Endothelial cell of umbilical vein (primary cell): ENCODE measurements at regions not wholly inside any gene's neighbourhood (a gene's known extent, or its start where the extent isn't known, plus 50 kb on each side); places are given as distances from the start of the nearest gene placed in this dataset.

Source experiments
- BruUV-seq: library from RNA; stranded (reverse); fragments of 400-500 nt; replicated peaks from 2 replicates; lab custom pipeline; 2021; lab: Mats Ljungman, UMichigan
- CTCF ChIA-PET: fragments of 300-600, 350-600 bp; sonication (Branson Sonifier 250); formaldehyde crosslinking; loops from one replicate; lab custom pipeline; 2021; ENCODE audit warnings: antibody characterized with exemption, inconsistent platforms; lab: Charles Lee
- POLR2A ChIA-PET: fragments of 300-600, 350-600 bp; sonication (Branson Sonifier 250); formaldehyde crosslinking; loops from one replicate; lab custom pipeline; 2021; ENCODE audit warnings: antibody characterized with exemption, inconsistent platforms; lab: Charles Lee
- DNase-seq: peaks from one replicate; pipeline ENCODE4 v3.0.0-alpha.2; 2011; ENCODE audit warnings: low read depth, low spot score
- FAIRE-seq: peaks from 2 replicates; lab custom pipeline; 2011; peaks lifted over from hg19 to GRCh38; lab: Jason Lieb, UNC
- H2AFZ ChIP-seq: 2 replicates; pipeline ENCODE4 v1.6.0; 2012; ENCODE audit warnings: low read depth, low read length, control low read depth, inconsistent platforms
- H3K27ac ChIP-seq: 2 replicates; pipeline ENCODE4 v1.5.1; 2011; ENCODE audit warnings: low read depth, mild to moderate bottlenecking, control low read depth, low read length, moderate library complexity; ENCODE audit not compliant: insufficient read depth
- H3K27me3 ChIP-seq, 2 experiments: 2 replicates each; pipeline versions ENCODE4 v1.6.0 to v1.6.1; 2011; ENCODE audit warnings: low read length in 2 of 2, mixed read lengths in 1 of 2; ENCODE audit not compliant: control insufficient read depth in 2 of 2, insufficient read depth in 2 of 2
- H3K36me3 ChIP-seq, 2 experiments: 2 replicates in 1 of 2; 3 replicates in 1 of 2; pipeline ENCODE4 v1.5.1; 2011; ENCODE audit warnings: low read length in 2 of 2, mild to moderate bottlenecking in 1 of 2, moderate library complexity in 1 of 2; ENCODE audit not compliant: control insufficient read depth in 2 of 2, insufficient read depth in 2 of 2; ENCODE audit errors: extremely low read depth in 1 of 2
- H3K4me1 ChIP-seq: 3 replicates; pipeline ENCODE4 v1.5.1; 2011; ENCODE audit warnings: mild to moderate bottlenecking, low read length; ENCODE audit not compliant: control insufficient read depth, insufficient read depth; ENCODE audit errors: extremely low read depth
- H3K4me2 ChIP-seq: 2 replicates; pipeline ENCODE4 v1.6.1; 2011; ENCODE audit warnings: low read length, control low read depth, mixed read lengths; ENCODE audit not compliant: insufficient read depth
- H3K4me3 ChIP-seq, 3 experiments: fragments of 200-600 bp in 1 of 3; sonication (generic), shearing (Covaris generic) in 1 of 3; replicated peaks in 1 of 3; 2 replicates each; pipeline ENCODE4 v1.5.1; 2011 to 2016; ENCODE audit warnings: control low read depth in 3 of 3, low read length in 3 of 3, mild to moderate bottlenecking in 2 of 3, inconsistent platforms in 1 of 3, low read depth in 1 of 3, moderate library complexity in 1 of 3; ENCODE audit not compliant: insufficient read depth in 1 of 3
- H3K79me2 ChIP-seq: 2 replicates; pipeline ENCODE4 v1.6.0; 2012; ENCODE audit warnings: low read length, inconsistent platforms; ENCODE audit not compliant: control insufficient read depth, insufficient read depth
- H3K9ac ChIP-seq: replicated peaks from 2 replicates; pipeline ENCODE3; 2011; ENCODE audit warnings: low read length, control low read depth; ENCODE audit not compliant: insufficient read depth; ENCODE audit errors: extremely low read depth
- H3K9me1 ChIP-seq: replicated peaks from 3 replicates; pipeline ENCODE4 v1.6.0; 2011; ENCODE audit warnings: mild to moderate bottlenecking, low read length; ENCODE audit not compliant: control insufficient read depth, insufficient read depth; ENCODE audit errors: extremely low read depth
- H3K9me3 ChIP-seq: replicated peaks from 2 replicates; pipeline ENCODE4 v1.5.1; 2012; ENCODE audit warnings: low read length, inconsistent platforms; ENCODE audit not compliant: control insufficient read depth, insufficient read depth
- H4K20me1 ChIP-seq: replicated peaks from 2 replicates; pipeline ENCODE3; 2011; ENCODE audit warnings: mild to moderate bottlenecking, low read length; ENCODE audit not compliant: control insufficient read depth, insufficient read depth; ENCODE audit errors: extremely low read depth
- CTCF ChIP-seq, 2 donors: IDR thresholded peaks; 1 replicate in 1 of 2; 2 replicates in 1 of 2; pipeline ENCODE4 v1.5.1; 2011; ENCODE audit warnings: low read length in 2 of 2, mild to moderate bottlenecking in 2 of 2, moderate library complexity in 2 of 2, control low read depth in 1 of 2, inconsistent platforms in 1 of 2, low read depth in 1 of 2; ENCODE audit not compliant: insufficient read depth in 1 of 2; ENCODE audit errors: extremely low read depth in 1 of 2
- EZH2 ChIP-seq: IDR thresholded peaks from 2 replicates; pipeline ENCODE4 v1.6.1; 2012; ENCODE audit warnings: borderline replicate concordance, low read depth, mild to moderate bottlenecking, moderate library complexity, low read length, inconsistent platforms; ENCODE audit not compliant: severe bottlenecking
- FOS ChIP-seq: IDR thresholded peaks from 2 replicates; pipeline ENCODE4 v1.6.1; 2011; ENCODE audit warnings: mild to moderate bottlenecking, low read length, moderate library complexity, borderline replicate concordance; ENCODE audit not compliant: insufficient read depth
- GATA2 ChIP-seq: IDR thresholded peaks from 2 replicates; pipeline ENCODE4 v1.7.0; 2011; ENCODE audit warnings: low read depth, mild to moderate bottlenecking, moderate library complexity, mixed read lengths, low read length; ENCODE audit not compliant: insufficient read length, insufficient read depth
- JUN ChIP-seq: IDR thresholded peaks from 2 replicates; pipeline ENCODE4 v1.6.1; 2011; ENCODE audit warnings: borderline replicate concordance, low read depth; ENCODE audit not compliant: insufficient read length, insufficient read depth
- MYC ChIP-seq: IDR thresholded peaks from one replicate; pipeline ENCODE4 v1.6.1; 2011; ENCODE audit warnings: mild to moderate bottlenecking, low read depth, low read length
- POLR2A ChIP-seq: IDR thresholded peaks from 2 replicates; pipeline ENCODE4 v1.6.1; 2012; ENCODE audit warnings: low read depth, mild to moderate bottlenecking, control low read depth, low read length
- POLR2AphosphoS5 ChIP-seq: IDR thresholded peaks from 2 replicates; pipeline ENCODE4 v1.6.1; 2012; ENCODE audit warnings: low read depth, mild to moderate bottlenecking, control low read depth, low read length, moderate library complexity; ENCODE audit not compliant: insufficient read depth
- dilution Hi-C: fragments of 300-500 bp; cut with MboI; formaldehyde crosslinking; loops from one replicate; pipeline ENCODE4 v1.15.0; 2019; ENCODE audit warnings: low sequenced_read_pairs; ENCODE audit not compliant: extremely low pct_ligation_motif_present
- intact Hi-C: fragments of 100-400 bp; cut with micrococcal nuclease; formaldehyde crosslinking; loops from one replicate; pipeline ENCODE4 v1.10.0; 2022
- TF ChIP-seq, protein P1 (sequence below): IDR thresholded peaks from 2 replicates; pipeline ENCODE4 v1.6.1; 2011; ENCODE audit not compliant: insufficient read depth, insufficient read length

GRCh38 chr7:15937571-15937970, 251.1 kb upstream of the MEOX2 start:
- dilution Hi-C loops (no loop called here), intact Hi-C loops (no loop called here)
- Histone ChIP-seq H2AFZ (no peak overlapping the region), H4K20me1 (no peaks in the 10 kb centered on the region), H3K9me3 (no peaks in the 10 kb centered on the region), H3K79me2 (no peaks in the 10 kb centered on the region), H3K27me3 (peaks cover 0 to 2% of the 10 kb centered on the region in 2 experiments), H3K4me3 (no peak overlapping the region), H3K9me1 (no peaks in the 10 kb centered on the region), H3K36me3 (no peaks in the 10 kb centered on the region), H3K9ac (no peak overlapping the region), H3K27ac (no peak overlapping the region), H3K4me1 (no peaks in the 10 kb centered on the region), H3K4me2 (no peak overlapping the region)
- DNase-seq (no peak), FAIRE-seq (no peak)
- POLR2A ChIA-PET: no interaction called here
- TF ChIP-seq CTCF (IDR thresholded peaks at IDR 0.05; ENCODE audit: extremely low read depth in 1 of 2, insufficient read depth in 1 of 2, low read depth in 1 of 2, low read length in 2 of 2) (no peak), MYC (no peak), POLR2AphosphoS5 (no peak), EZH2 (no peak), JUN (no peak), POLR2A (no peak), FOS (no peak), GATA2 (no peak)
- TF ChIP-seq, protein P1, sequence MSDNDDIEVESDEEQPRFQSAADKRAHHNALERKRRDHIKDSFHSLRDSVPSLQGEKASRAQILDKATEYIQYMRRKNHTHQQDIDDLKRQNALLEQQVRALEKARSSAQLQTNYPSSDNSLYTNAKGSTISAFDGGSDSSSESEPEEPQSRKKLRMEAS: no peak
- CTCF ChIA-PET: no interaction called here
- BruUV-seq: no TSS peak
